WI38 (cell line): ENCODE measurements at regions not wholly inside any gene's neighbourhood (a gene's known extent, or its start where the extent isn't known, plus 50 kb on each side); places are given as distances from the start of the nearest gene placed in this dataset.
"Not testable (repeated sequence)": the region's sequence is repeated elsewhere in the genome, so short reads cannot be mapped to it uniquely, and the experiment has no call there.

Experiments
- H3K4me3 ChIP-seq: 2 replicates; pipeline ENCODE4 v1.5.1; 2011; ENCODE audit warnings: low read depth, mild to moderate bottlenecking, control low read depth, low read length
- TF ChIP-seq, protein P1 (sequence below): IDR thresholded peaks from 2 replicates; pipeline ENCODE4 v1.5.1; 2012; ENCODE audit warnings: low read depth, mild to moderate bottlenecking, control low read depth, low read length

DNA sequence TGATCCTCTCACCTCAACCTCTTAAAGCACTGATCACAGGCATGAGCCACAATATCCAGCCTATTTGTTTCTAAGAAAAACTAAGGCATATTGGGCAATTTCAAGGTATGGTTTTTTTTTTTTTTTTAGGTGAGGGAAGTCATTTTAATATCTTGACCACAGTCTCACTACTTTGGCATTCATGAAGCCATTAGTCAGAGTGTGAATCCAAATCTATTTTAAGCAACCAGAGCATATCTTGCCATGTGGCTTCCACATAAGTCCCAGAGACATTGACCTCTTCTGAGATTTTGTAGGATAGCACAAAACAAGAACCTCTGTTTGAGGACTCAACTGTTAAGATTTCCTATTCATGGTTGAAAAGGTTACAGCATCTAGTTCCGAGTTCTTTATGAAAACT is 130.3 kb upstream of the RBM19 start:
- TF ChIP-seq, protein P1, sequence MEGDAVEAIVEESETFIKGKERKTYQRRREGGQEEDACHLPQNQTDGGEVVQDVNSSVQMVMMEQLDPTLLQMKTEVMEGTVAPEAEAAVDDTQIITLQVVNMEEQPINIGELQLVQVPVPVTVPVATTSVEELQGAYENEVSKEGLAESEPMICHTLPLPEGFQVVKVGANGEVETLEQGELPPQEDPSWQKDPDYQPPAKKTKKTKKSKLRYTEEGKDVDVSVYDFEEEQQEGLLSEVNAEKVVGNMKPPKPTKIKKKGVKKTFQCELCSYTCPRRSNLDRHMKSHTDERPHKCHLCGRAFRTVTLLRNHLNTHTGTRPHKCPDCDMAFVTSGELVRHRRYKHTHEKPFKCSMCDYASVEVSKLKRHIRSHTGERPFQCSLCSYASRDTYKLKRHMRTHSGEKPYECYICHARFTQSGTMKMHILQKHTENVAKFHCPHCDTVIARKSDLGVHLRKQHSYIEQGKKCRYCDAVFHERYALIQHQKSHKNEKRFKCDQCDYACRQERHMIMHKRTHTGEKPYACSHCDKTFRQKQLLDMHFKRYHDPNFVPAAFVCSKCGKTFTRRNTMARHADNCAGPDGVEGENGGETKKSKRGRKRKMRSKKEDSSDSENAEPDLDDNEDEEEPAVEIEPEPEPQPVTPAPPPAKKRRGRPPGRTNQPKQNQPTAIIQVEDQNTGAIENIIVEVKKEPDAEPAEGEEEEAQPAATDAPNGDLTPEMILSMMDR: no peak

DNA sequence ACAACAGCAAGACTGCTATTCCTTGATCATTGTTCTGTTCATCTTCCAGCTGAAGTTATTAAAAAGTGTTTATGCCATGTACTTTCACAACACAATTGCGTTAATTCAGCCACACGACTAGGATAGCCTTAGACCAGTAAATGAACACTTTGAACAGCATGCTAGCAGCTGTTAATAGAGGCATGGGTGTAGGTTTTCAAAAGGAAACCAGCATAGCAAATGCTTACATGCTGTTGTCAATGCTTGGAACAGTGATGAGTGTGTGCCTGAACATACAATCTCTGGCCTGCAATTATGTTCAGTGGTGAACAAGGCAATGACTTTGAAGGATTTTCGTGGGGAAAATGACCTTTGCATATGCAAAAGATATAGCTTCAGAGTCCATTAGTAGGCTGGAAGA is 127.4 kb upstream of the RBM19 start:
- TF ChIP-seq, protein P1: no peak
- H3K4me3 ChIP-seq: no peak overlapping the region

More for the DNA sequence above, 130.3 kb upstream of the RBM19 start:
- H3K4me3 ChIP-seq: no peak overlapping the region

DNA sequence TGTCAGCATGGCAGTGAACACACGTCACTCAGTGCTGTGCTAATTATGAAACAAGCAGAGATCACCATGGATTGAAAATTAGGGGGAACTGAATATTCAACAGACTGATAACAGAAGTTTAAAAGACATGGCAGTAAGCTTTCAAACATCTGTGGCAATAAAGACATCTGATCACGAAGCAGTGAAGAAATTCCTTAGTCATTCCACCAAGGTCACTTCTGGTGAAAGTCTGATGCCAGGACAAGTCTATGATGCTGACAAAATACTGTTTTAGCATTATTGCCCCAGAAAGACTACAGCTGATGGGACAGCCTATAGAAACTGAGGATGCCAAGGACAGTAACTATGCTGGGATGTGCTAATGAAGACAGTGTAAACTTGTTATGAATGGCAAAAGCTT is 126.9 kb upstream of the RBM19 start:
- TF ChIP-seq, protein P1: no peak
- no peak overlapping the region for H3K4me3 ChIP-seq

DNA sequence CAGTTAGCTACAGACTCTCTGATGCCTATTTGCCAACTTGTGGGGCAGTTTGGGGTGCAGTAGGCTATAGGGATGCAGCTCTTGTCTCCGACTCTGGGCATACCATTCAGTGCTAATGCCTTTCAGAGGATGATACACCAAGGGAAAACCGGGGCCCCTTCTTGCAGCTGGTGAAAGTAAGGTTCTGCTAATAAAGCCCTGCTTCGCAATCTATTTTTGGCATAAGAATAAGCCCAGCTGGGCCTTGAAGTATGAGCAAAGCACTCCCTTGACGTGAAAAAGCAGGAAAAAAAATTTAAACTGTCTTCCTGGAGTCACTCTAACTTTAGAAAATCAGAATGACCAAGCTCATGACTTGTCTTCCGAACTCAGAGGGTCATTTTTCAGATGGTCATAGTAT is 124.1 kb upstream of the RBM19 start:
- TF ChIP-seq, protein P1: no peak
- no peak overlapping the region for H3K4me3 ChIP-seq

DNA sequence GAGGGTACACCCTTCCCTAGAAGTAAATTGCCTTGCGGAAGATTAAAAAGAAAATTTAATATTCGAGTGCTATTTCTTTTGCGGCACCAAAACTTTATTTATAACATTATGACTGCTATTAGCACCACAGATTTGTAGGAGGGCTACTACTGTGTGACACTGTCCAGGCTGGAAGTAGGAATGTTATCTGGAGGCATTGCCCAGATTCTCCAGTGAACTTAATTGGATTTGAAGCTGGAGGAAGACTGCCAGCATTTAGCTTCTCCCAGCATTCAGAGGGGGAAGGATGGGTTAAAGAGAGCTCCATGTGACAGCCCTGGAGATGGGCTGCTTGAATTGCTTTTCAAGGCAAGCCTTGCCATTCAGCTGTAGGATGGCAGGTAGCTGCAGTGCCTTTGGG is 107.0 kb upstream of the RBM19 start:
- TF ChIP-seq, protein P1: no peak
- no peak overlapping the region for H3K4me3 ChIP-seq

DNA sequence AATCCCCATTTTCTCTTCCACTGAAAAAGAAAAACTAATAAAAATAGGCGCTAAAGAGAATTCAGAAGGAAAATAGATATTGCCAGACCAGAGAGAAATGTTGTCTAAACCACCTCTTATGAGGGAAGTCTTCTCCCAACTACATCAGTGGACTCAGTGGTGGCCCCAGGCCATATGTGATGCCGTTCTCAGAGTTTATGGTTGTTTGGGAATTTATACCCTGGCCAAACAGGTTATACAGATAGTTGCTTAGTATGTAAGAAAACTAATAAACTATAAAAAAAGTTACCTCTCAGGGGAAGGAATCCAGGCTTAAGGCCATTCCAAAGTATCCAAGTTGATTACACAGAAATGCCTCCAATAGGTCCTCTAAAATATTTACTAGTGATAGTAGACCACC is 103.4 kb upstream of the RBM19 start:
- no peak overlapping the region for H3K4me3 ChIP-seq
- TF ChIP-seq, protein P1: no peak

DNA sequence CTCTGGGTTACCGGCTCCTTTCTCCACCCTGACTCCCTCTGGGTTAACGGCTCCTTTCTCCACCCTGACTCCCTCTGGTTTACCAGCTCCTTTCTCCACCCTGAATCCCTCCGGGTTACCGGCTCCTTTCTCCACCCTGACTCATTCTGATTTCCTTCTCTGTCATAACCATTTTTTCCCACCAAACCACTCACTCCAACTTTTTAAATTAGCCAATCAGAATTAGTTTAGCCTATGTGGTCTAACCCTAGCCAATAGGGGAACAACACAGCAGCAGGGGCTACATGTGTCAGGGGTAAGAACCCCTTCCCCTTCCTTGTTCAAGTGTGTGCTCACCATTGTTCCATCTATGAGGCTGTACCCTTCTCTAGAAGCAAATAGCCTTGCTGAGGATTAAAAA is 98.4 kb upstream of the RBM19 start:
- TF ChIP-seq, protein P1: no peak
- H3K4me3 ChIP-seq: no peak overlapping the region

DNA sequence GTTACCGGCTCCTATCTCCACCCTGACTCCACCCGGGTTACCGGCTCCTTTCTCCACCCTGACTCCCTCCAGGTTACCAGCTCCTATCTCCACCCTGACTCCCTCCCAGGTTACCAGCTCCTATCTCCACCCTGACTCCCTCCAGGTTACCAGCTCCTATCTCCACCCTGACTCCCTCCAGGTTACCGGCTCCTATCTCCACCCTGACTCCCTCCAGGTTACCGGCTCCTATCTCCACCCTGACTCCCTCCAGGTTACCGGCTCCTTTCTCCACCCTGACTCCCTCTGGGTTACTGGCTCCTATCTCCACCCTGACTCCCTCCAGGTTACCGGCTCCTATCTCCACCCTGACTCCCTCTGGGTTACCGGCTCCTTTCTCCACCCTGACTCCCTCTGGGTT is 97.9 kb upstream of the RBM19 start:
- not testable (repeated sequence) for H3K4me3 ChIP-seq
